Neural cell (in vitro differentiated cells): ENCODE measurements at regions not wholly inside any gene's neighbourhood (a gene's known extent, or its start where the extent isn't known, plus 50 kb on each side); places are given as distances from the start of the nearest gene placed in this dataset.

Source experiments
- CTCF ChIP-seq: fragments of 450-650 bp; IDR thresholded peaks from 2 replicates; pipeline ENCODE4 v1.5.1; 2014; ENCODE audit warnings: antibody characterized with exemption, mild to moderate bottlenecking, moderate library complexity; ENCODE audit not compliant: poor library complexity, severe bottlenecking
- EP300 ChIP-seq: fragments of 450-650 bp; conservative IDR thresholded peaks from 2 replicates; pipeline ENCODE4 v1.6.1; 2014; ENCODE audit warnings: antibody characterized with exemption, mild to moderate bottlenecking, moderate library complexity; ENCODE audit not compliant: poor library complexity, severe bottlenecking
- EZH2 ChIP-seq: fragments of 200-600, 300-800 bp; shearing (Covaris generic), sonication (generic); IDR thresholded peaks from 2 replicates; pipeline ENCODE4 v1.6.1; 2014; ENCODE audit warnings: antibody characterized with exemption, low read length, borderline replicate concordance, mild to moderate bottlenecking; ENCODE audit not compliant: insufficient read depth, poor library complexity, severe bottlenecking
- POLR2AphosphoS5 ChIP-seq: IDR thresholded peaks from 2 replicates; pipeline ENCODE4 v1.6.1; 2012
- RAD21 ChIP-seq: fragments of 450-650 bp; conservative IDR thresholded peaks from 2 replicates; pipeline ENCODE4 v1.6.1; 2014; ENCODE audit warnings: antibody characterized with exemption, mild to moderate bottlenecking, moderate library complexity
- SMC3 ChIP-seq: fragments of 450-650 bp; conservative IDR thresholded peaks from 2 replicates; pipeline ENCODE4 v1.6.1; 2014; ENCODE audit warnings: antibody characterized with exemption, mild to moderate bottlenecking, moderate library complexity; ENCODE audit not compliant: poor library complexity

DNA sequence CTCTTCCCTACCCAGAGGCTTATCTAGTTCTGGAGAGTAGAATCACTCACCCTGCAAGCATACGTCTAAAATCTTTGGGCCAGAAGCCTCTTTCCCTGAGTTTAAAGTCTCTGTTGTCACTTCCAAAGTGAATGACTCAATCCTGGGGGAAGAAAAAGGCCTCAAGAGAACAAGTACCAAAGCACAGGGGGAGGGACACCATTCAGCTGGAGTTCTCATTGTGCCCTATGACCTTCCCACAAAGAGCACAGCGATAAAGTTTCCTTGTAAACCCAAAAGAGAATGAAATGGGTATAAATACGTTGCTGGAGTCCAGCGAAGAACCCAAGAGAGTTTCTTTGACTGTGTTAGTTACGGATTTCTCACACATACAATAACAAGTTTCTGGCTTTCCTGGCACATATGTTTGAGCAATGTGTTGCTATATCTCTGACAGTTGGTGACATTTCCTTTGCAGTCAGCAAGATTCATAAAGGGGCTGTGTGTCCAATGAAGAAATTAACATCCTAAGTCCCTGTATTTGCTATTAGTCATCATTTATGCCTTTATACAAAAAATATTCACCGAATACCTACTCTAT is 107.3 kb upstream of the PTPRG start:
- TF ChIP-seq CTCF: no peak
- no peak for TF ChIP-seq EZH2
- TF ChIP-seq EP300: no peak
- TF ChIP-seq SMC3: no peak
- TF ChIP-seq RAD21: no peak
- no peak for TF ChIP-seq POLR2AphosphoS5
